Activated CD4-positive, alpha-beta T cell treated with anti-CD3 and anti-CD28 coated beads, Interleukin-2, Interleukin-6, amounts not matched to agents 100 ng/mL and 50 ng/mL, durations not matched to agents 16 hours and 8 hours (primary cell): ENCODE measurements at regions not wholly inside any gene's neighbourhood (a gene's known extent, or its start where the extent isn't known, plus 50 kb on each side); places are given as distances from the start of the nearest gene placed in this dataset.

Experiments
- DNase-seq: peaks from one replicate; pipeline ENCODE4 v3.0.0-alpha.2; 2020

- DNase-seq = no peak
Measured at GRCh38 chr3:153944084-153944483, 177.1 kb upstream of the ARHGEF26 start.

DNA sequence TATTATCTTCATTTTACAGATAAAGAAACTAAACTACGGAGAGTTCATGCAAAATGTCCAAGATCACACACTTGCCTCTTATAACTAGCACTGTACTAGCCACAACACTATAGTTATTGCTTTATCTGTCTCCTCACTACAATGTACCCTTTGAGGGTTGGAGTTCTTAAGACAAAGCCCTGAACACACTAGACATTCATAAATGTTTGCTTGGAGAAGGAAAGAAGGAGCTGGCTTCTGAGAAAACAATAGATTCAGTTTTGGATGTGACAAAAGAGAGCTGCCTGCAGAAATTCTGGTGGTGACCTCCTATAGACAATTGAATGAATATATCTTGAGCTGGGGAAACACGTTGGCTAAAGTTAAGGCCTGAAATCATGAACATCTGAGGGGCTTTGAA is 169.9 kb upstream of the ARHGEF26 start:
- DNase-seq = no peak

GRCh38 chr3:153952091-153952490 is 169.1 kb upstream of the ARHGEF26 start:
- no peak for DNase-seq

DNA sequence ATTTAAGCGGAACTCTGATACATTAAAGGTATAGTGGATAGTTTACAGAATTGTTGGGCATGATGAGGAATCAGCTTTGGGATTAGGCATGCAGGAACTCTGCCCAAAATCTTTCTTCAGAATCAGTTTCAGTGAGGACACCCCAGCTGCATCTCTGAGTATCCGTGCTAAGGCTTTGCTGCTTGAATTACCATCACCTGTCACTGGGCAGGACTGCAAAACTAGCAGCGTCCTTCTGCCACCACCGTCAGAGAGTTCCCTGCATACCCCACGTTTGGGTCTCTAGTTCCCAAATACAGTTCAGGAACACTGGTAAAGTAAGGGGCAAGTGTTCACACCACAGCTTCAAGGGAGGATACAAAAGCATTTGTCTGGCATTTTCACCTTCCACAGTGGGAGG is 164.6 kb upstream of the ARHGEF26 start:
- DNase-seq = no peak

- no peak for DNase-seq
Measured at GRCh38 chr3:153957421-153957820, 163.8 kb upstream of the ARHGEF26 start.

GRCh38 chr3:153958635-153959595 is 162.3 kb upstream of the ARHGEF26 start:
- no peak for DNase-seq

DNA sequence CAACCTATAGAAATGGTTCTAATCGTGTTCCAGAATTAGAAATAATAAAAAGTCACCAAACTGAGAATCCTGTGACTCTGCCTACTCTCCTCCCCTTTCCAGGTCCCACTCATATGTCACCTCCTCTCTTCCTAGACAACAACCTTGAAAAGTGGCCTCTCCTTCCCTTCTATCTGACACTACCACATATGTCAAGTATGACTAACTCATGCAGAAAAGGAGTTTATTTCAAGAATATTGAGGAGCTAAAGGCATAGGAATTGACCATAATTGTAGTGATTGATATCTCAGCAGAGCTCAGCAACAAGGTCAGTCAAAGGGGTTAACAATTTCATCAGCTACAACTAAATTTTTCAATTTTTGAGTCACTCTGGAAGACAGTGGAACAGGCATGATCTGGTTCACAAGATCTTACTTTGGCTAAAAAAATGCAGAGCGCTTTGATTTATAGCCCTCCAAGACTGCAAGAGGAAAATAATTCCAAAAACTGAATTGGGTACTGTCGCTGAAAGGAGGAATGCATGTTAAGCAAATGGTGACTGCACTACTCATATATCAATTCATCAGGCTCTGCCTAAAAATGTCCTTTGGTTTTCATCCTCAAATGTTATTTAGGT is 160.6 kb upstream of the ARHGEF26 start:
- no peak for DNase-seq

DNA sequence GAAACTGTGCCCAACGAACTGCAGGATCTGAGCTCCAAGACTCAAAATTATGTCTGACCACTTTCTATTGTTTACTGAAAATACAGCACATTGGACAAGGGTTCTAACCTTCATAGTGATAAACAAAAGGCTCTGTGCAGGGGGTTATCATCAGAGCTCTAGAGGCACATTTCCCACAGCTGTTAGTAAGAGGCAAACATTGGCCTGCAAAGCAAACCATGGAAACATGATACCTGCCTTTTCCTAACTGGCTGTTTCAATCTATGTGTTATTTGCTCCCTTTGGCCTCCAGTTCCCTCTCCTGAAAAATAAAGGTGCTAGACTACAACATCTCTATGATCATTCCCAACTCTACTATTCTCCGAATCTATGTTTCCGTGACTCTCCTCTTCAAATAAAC is 159.7 kb upstream of the ARHGEF26 start:
- no peak for DNase-seq

DNA sequence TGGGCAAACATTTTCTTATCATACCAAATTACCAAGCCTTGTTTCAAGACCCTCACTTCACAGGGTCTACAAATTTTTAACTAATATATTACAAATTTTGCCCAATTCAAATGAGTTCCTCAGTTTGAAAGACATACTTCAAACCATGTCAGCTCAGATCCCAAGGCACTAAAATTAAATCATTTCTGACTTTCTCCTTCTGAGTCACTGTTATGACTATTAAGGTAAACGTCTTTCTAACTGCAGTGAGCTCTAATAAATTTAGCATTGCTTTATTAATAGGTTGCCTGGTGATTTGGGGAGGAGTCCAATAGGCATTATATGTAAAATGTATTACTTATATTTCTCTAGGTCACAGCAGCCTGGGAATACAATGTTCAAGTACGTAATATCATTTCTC is 158.2 kb upstream of the ARHGEF26 start:
- DNase-seq = no peak

DNA sequence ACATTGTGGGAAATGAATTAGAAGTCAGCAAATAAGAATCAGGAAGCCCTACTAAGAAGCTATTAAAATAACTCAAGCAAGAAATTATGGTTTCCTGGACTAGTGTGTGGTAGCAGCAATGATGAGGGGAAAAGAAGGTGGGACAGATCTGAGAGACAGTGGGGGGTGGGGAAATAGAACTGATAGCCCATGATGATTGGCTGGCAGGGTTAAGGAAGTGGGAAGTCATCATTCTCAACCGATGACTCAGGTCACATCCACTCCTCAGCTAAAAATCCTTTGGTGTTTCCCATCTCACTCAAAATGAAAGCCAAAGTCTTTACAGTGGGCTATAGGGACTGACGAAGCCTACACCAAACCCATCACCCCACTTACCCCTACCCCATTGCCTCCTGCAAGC is 153.9 kb upstream of the ARHGEF26 start:
- DNase-seq = peak; percentile 10

- DNase-seq = no peak
Measured at GRCh38 chr3:153970047-153970446, 151.1 kb upstream of the ARHGEF26 start.

DNA sequence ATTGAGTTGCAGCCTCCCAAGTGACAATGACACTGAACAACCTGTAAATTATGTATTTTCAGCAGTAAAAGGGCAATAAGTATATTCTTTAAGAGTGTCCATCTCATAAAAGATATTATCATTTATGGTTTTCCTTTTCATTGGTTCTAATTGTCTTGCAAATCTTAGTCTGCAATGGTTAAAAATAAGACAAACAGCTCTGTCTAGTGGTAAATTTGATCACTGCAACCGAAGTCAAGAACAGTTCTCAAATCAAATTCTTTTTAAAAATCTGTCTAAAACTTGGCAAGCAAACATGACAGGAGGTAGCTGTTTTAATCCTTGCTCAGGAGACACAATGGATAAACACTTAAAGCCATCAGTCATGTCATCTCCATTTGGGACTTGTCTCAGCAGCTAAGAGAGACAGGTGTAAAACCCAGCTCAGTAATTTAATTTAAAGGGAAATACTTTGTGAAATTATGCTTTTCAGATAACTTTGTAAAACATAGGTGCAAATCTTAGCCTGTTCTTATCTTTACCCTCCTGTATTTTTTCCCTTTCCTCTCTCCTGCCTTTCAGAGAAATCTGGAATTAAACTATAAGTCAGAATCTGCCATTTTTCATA is 150.3 kb upstream of the ARHGEF26 start:
- DNase-seq = no peak

DNA sequence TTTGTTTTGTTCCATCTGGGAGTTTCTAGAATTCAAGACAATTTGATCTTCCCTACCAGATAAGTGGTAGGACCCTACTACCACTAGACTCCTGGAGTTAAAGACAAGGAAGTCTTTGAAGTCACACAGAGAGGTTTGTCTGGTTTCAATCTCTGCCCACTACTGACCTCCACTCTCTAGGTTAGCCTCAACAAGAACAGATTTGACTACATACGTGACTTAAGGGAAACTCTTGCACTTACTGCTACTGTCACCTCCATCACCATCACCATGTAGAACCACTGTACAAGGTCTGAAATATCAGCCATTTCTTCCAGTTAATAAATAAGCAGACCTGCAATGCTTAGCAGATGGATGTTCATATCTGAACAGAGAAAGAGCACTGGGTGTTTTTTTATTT is 148.3 kb upstream of the ARHGEF26 start:
- DNase-seq = no peak

- no peak for DNase-seq
Measured at GRCh38 chr3:153973722-153974265, 147.4 kb upstream of the ARHGEF26 start.

GRCh38 chr3:153974614-153975013 is 146.6 kb upstream of the ARHGEF26 start:
- DNase-seq = peak; percentile 3

DNA sequence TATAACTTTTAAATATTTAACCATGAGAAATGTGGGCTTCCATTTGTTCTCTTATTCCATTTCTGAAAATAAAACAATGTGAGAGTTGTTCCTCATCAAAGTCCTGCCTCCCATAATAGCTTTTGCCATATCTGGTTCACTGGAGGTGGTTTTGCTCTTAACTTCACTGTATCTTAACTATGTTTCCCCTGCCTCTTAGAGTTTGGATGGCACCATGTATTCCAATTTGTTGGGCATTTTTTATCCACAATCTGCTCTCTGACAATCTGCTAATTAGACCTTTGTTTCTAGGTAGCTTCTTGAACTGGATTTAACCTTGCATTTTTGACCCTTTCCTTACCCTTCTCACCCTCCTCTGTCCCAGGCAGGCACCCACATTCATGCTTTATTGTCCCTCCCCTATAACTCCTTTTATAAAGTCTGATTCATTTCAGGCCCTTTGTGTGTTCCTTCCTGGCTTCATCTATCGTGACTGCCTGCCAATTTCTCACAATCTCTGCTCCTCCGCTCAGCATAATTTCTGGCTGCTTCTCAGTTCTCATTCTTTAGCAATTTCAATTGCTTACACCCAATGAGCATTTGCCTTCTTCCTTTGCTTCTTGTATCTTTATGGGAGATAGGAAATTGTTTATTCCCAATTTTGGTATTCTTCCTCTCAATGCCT is 144.2 kb upstream of the ARHGEF26 start:
- DNase-seq = no peak

DNA sequence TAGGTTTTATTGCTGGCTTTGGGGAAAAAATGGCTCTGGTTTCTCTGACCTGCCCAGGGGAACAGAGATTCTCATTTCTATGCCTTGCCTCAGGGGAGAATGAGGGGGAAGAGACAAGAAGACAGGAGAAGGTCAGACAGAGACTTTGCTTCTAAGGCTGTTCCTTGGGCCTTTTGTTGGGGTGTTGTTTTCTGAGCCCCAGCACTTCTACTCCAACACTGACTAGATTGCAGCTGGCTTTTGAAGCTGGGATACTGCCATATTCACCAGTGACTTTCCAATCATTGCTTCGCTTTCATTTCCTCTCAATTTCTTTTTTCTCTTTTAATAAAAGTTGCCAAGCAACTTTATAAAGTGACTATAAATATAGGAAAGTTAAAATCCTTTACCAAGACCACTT is 143.2 kb upstream of the ARHGEF26 start:
- no peak for DNase-seq

GRCh38 chr3:153979418-153980251 is 141.6 kb upstream of the ARHGEF26 start:
- no peak for DNase-seq

DNA sequence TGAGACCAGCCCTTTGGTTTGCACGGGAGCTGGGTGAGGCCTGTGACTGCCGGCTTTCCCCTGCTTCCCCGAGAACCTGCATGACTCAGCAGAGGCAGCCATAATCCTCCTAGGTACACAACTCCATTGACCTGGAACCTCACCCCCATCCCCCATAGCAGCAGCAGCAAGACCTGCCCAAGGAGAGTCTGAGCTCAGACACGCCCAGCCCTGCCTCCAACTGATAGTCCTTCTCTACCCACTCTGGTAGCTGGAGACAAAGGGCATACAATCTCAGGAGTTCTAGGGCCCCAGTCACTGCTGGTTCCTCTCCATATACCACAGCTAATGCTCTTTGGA is 141.0 kb upstream of the ARHGEF26 start:
- no peak for DNase-seq

GRCh38 chr3:153997364-153997763 is 123.8 kb upstream of the ARHGEF26 start:
- DNase-seq = peak; percentile 16

DNA sequence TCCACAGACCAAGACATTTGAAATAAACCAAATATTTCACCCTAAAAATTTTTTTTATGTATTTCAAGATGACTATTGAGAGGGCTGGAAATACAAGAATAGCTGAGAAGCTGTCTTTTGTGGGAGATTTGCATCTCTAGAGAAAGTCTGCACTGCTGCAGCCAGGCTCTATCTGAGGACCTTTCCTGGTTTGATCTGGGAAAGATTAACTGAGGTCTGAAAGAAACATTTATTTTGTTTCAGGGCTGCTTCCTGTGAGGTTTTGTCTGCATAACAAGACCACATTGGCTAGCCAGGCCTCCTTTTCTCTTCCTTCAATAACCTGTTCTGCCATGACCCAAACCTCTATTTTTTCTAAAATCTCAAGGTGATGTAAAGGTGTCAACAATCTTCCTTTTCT is 117.5 kb upstream of the ARHGEF26 start:
- DNase-seq = no peak

- no peak for DNase-seq
Measured at GRCh38 chr3:154011036-154011435, 110.2 kb upstream of the ARHGEF26 start.
